ENCODE measurements at regions not wholly inside any gene's neighbourhood (a gene's known extent, or its start where the extent isn't known, plus 50 kb on each side); places are given as distances from the start of the nearest gene placed in this dataset.

DNA sequence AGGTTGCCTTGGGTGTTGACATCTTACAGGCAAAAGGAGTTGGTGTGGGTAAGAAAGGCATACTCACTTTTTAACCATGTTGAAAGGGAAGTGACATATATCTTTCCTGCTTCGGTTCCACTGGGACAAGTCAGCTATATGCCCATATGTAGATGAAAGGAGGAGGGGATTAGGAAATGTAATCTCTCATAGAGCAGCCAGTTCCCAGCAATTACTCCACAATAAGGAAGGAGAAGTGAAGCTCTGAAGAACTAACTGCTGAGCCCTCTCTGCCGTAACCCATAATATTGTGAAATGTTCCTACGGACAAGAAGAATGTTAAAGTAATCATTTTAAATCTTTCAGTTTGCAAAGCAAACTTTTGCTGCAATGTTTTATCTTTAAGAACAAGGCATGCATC is 82.2 kb downstream of the EDNRB start:
- peak overlapping the region; percentile 78; the same call in 1 of the 2 replicates for H2AFZ ChIP-seq
- no peak for ATAC-seq

More for the DNA sequence above, 82.2 kb downstream of the EDNRB start:
- Histone ChIP-seq H3K4me2 (no peak overlapping the region), H3K27me3 (ENCODE audit: insufficient read depth) (no peaks in the 10 kb centered on the region), H4K20me1 (replicated peaks; ENCODE audit: insufficient read depth) (no peaks in the 10 kb centered on the region), H3K4me1 (ENCODE audit: insufficient read depth) (no peaks in the 10 kb centered on the region), H3F3A (replicated peaks; ENCODE audit: low read depth) (no peaks in the 10 kb centered on the region), H3K4me3 (no peak overlapping the region), H3K27ac (ENCODE audit: low read depth) (no peak overlapping the region), H3K9me2 (ENCODE audit: insufficient read depth) (peaks cover 4% of the 10 kb centered on the region; the same call in 1 of the 2 replicates), H3K79me2 (replicated peaks; ENCODE audit: insufficient read depth) (no peaks in the 10 kb centered on the region), H3K36me3 (ENCODE audit: insufficient read depth) (peaks cover 3% of the 10 kb centered on the region; the same call in 1 of the 2 replicates)
- H3K4me1 Mint-ChIP-seq, result peaks cover 6% of the 10 kb centered on the region; the same call in 2 of the 3 replicates
- no peak overlapping the region for H3K4me3 Mint-ChIP-seq
- TF ChIP-seq ZNF114 (CRISPR knock-in tag; IDR thresholded peaks at IDR 0.05), result no peak
- TF ChIP-seq ZNF331 (CRISPR knock-in tag; IDR thresholded peaks at IDR 0.05; ENCODE audit: low read depth), result no peak
- TF ChIP-seq, protein P1, sequence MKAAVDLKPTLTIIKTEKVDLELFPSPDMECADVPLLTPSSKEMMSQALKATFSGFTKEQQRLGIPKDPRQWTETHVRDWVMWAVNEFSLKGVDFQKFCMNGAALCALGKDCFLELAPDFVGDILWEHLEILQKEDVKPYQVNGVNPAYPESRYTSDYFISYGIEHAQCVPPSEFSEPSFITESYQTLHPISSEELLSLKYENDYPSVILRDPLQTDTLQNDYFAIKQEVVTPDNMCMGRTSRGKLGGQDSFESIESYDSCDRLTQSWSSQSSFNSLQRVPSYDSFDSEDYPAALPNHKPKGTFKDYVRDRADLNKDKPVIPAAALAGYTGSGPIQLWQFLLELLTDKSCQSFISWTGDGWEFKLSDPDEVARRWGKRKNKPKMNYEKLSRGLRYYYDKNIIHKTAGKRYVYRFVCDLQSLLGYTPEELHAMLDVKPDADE (IDR thresholded peaks at IDR 0.05), result no peak
- TF ChIP-seq, protein P2, sequence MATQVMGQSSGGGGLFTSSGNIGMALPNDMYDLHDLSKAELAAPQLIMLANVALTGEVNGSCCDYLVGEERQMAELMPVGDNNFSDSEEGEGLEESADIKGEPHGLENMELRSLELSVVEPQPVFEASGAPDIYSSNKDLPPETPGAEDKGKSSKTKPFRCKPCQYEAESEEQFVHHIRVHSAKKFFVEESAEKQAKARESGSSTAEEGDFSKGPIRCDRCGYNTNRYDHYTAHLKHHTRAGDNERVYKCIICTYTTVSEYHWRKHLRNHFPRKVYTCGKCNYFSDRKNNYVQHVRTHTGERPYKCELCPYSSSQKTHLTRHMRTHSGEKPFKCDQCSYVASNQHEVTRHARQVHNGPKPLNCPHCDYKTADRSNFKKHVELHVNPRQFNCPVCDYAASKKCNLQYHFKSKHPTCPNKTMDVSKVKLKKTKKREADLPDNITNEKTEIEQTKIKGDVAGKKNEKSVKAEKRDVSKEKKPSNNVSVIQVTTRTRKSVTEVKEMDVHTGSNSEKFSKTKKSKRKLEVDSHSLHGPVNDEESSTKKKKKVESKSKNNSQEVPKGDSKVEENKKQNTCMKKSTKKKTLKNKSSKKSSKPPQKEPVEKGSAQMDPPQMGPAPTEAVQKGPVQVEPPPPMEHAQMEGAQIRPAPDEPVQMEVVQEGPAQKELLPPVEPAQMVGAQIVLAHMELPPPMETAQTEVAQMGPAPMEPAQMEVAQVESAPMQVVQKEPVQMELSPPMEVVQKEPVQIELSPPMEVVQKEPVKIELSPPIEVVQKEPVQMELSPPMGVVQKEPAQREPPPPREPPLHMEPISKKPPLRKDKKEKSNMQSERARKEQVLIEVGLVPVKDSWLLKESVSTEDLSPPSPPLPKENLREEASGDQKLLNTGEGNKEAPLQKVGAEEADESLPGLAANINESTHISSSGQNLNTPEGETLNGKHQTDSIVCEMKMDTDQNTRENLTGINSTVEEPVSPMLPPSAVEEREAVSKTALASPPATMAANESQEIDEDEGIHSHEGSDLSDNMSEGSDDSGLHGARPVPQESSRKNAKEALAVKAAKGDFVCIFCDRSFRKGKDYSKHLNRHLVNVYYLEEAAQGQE (IDR thresholded peaks at IDR 0.05; ENCODE audit: unreplicated experiment), result no peak
- no peak for TF ChIP-seq EZH2 (IDR thresholded peaks at IDR 0.05; ENCODE audit: low read depth, unreplicated experiment)
- TF ChIP-seq CREB1 (CRISPR knock-in tag; IDR thresholded peaks at IDR 0.05; ENCODE audit: low read depth), result no peak
- TF ChIP-seq POLR2AphosphoS5 (IDR thresholded peaks at IDR 0.05; ENCODE audit: low read depth), result no peak
- TF ChIP-seq, protein P3, sequence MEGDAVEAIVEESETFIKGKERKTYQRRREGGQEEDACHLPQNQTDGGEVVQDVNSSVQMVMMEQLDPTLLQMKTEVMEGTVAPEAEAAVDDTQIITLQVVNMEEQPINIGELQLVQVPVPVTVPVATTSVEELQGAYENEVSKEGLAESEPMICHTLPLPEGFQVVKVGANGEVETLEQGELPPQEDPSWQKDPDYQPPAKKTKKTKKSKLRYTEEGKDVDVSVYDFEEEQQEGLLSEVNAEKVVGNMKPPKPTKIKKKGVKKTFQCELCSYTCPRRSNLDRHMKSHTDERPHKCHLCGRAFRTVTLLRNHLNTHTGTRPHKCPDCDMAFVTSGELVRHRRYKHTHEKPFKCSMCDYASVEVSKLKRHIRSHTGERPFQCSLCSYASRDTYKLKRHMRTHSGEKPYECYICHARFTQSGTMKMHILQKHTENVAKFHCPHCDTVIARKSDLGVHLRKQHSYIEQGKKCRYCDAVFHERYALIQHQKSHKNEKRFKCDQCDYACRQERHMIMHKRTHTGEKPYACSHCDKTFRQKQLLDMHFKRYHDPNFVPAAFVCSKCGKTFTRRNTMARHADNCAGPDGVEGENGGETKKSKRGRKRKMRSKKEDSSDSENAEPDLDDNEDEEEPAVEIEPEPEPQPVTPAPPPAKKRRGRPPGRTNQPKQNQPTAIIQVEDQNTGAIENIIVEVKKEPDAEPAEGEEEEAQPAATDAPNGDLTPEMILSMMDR (conservative IDR thresholded peaks at IDR 0.05; ENCODE audit: low read depth in 2 of 2), result no peak
- no peak for TF ChIP-seq EZH2phosphoT487 (IDR thresholded peaks at IDR 0.05; ENCODE audit: unreplicated experiment)
- no peak for TF ChIP-seq JUNB (IDR thresholded peaks at IDR 0.05; ENCODE audit: unreplicated experiment)
- TF ChIP-seq, protein P4, sequence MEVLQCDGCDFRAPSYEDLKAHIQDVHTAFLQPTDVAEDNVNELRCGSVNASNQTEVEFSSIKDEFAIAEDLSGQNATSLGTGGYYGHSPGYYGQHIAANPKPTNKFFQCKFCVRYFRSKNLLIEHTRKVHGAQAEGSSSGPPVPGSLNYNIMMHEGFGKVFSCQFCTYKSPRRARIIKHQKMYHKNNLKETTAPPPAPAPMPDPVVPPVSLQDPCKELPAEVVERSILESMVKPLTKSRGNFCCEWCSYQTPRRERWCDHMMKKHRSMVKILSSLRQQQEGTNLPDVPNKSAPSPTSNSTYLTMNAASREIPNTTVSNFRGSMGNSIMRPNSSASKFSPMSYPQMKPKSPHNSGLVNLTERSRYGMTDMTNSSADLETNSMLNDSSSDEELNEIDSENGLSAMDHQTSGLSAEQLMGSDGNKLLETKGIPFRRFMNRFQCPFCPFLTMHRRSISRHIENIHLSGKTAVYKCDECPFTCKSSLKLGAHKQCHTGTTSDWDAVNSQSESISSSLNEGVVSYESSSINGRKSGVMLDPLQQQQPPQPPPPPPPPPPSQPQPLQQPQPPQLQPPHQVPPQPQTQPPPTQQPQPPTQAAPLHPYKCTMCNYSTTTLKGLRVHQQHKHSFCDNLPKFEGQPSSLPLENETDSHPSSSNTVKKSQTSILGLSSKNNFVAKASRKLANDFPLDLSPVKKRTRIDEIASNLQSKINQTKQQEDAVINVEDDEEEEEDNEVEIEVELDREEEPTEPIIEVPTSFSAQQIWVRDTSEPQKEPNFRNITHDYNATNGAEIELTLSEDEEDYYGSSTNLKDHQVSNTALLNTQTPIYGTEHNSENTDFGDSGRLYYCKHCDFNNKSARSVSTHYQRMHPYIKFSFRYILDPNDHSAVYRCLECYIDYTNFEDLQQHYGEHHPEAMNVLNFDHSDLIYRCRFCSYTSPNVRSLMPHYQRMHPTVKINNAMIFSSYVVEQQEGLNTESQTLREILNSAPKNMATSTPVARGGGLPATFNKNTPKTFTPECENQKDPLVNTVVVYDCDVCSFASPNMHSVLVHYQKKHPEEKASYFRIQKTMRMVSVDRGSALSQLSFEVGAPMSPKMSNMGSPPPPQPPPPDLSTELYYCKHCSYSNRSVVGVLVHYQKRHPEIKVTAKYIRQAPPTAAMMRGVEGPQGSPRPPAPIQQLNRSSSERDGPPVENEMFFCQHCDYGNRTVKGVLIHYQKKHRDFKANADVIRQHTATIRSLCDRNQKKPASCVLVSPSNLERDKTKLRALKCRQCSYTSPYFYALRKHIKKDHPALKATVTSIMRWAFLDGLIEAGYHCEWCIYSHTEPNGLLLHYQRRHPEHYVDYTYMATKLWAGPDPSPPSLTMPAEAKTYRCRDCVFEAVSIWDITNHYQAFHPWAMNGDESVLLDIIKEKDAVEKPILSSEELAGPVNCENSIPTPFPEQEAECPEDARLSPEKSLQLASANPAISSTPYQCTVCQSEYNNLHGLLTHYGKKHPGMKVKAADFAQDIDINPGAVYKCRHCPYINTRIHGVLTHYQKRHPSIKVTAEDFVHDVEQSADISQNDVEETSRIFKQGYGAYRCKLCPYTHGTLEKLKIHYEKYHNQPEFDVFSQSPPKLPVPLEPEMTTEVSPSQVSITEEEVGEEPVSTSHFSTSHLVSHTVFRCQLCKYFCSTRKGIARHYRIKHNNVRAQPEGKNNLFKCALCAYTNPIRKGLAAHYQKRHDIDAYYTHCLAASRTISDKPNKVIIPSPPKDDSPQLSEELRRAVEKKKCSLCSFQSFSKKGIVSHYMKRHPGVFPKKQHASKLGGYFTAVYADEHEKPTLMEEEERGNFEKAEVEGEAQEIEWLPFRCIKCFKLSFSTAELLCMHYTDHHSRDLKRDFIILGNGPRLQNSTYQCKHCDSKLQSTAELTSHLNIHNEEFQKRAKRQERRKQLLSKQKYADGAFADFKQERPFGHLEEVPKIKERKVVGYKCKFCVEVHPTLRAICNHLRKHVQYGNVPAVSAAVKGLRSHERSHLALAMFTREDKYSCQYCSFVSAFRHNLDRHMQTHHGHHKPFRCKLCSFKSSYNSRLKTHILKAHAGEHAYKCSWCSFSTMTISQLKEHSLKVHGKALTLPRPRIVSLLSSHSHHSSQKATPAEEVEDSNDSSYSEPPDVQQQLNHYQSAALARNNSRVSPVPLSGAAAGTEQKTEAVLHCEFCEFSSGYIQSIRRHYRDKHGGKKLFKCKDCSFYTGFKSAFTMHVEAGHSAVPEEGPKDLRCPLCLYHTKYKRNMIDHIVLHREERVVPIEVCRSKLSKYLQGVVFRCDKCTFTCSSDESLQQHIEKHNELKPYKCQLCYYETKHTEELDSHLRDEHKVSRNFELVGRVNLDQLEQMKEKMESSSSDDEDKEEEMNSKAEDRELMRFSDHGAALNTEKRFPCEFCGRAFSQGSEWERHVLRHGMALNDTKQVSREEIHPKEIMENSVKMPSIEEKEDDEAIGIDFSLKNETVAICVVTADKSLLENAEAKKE (CRISPR knock-in tag; IDR thresholded peaks at IDR 0.05), result no peak
- no peak for TF ChIP-seq NANOG (IDR thresholded peaks at IDR 0.05; ENCODE audit: borderline replicate concordance)
- TF ChIP-seq STAT1 (IDR thresholded peaks at IDR 0.05; ENCODE audit: unreplicated experiment), result no peak
- peaks cover 23% of the 10 kb centered on the region; the same call in 2 of the 3 replicates for H3K9me3 Mint-ChIP-seq
- no peaks in the 10 kb centered on the region for H3K27me3 Mint-ChIP-seq (ENCODE audit: insufficient read depth, low read depth, poor library complexity)
- peaks cover 33% of the 10 kb centered on the region for H3K36me3 Mint-ChIP-seq (ENCODE audit: low read depth)
- no peak overlapping the region for H3K27ac Mint-ChIP-seq
- DNase-seq (ENCODE audit: low spot score), result no peak
